ENCODE measurements at regions not wholly inside any gene's neighbourhood (a gene's known extent, or its start where the extent isn't known, plus 50 kb on each side); places are given as distances from the start of the nearest gene placed in this dataset.

- Histone ChIP-seq H3K9me3 (no peaks in the 10 kb centered on the region), H3K27ac (no peak overlapping the region), H3K4me3 (no peak overlapping the region), H3K36me3 (no peaks in the 10 kb centered on the region), H3K4me1 (replicated peaks) (no peaks in the 10 kb centered on the region), H3K27me3 (replicated peaks; ENCODE audit: insufficient read depth) (no peaks in the 10 kb centered on the region)
- TF ChIP-seq POLR2A (IDR thresholded peaks at IDR 0.05), result no peak
- no peak for TF ChIP-seq POLR2AphosphoS5 (IDR thresholded peaks at IDR 0.05)
- TF ChIP-seq CTCF (IDR thresholded peaks at IDR 0.05), result no peak
- intact Hi-C loops (cut with DNase I), result no loop called here
- no peak for DNase-seq (ENCODE audit: low spot score)
- WGBS, result 72% methylated on average over 1 of the region's 1 CpG
Observed at GRCh38 chr13:59474696-59475095, 689.0 kb downstream of the DIAPH3 start.

GRCh38 chr13:59475911-59476310 is 687.8 kb downstream of the DIAPH3 start:
- no peak for TF ChIP-seq POLR2A (IDR thresholded peaks at IDR 0.05)
- no peak for TF ChIP-seq POLR2AphosphoS5 (IDR thresholded peaks at IDR 0.05)
- no peak for TF ChIP-seq CTCF (IDR thresholded peaks at IDR 0.05)
- Histone ChIP-seq H3K27ac (no peak overlapping the region), H3K4me1 (replicated peaks) (no peaks in the 10 kb centered on the region), H3K36me3 (no peaks in the 10 kb centered on the region), H3K27me3 (replicated peaks; ENCODE audit: insufficient read depth) (no peaks in the 10 kb centered on the region), H3K9me3 (no peaks in the 10 kb centered on the region), H3K4me3 (no peak overlapping the region)
- 59% methylated on average over 2 of the region's 2 CpGs for WGBS
- intact Hi-C loops (cut with DNase I), result no loop called here
- DNase-seq (ENCODE audit: low spot score), result no peak

- 46% methylated on average over 2 of the region's 2 CpGs for WGBS
- TF ChIP-seq CTCF (IDR thresholded peaks at IDR 0.05) (no peak), POLR2AphosphoS5 (IDR thresholded peaks at IDR 0.05) (no peak), POLR2A (IDR thresholded peaks at IDR 0.05) (no peak)
- intact Hi-C loops (cut with DNase I), result no loop called here
- Histone ChIP-seq H3K4me3 (no peak overlapping the region), H3K36me3 (no peaks in the 10 kb centered on the region), H3K27ac (no peak overlapping the region), H3K27me3 (replicated peaks; ENCODE audit: insufficient read depth) (no peaks in the 10 kb centered on the region), H3K9me3 (no peaks in the 10 kb centered on the region), H3K4me1 (replicated peaks) (no peaks in the 10 kb centered on the region)
- DNase-seq (ENCODE audit: low spot score), result no peak
Observed at GRCh38 chr13:59476366-59476765, 687.4 kb downstream of the DIAPH3 start.

- no peaks in the 10 kb centered on the region for H3K36me3 ChIP-seq
- no peaks in the 10 kb centered on the region for H3K4me1 ChIP-seq (replicated peaks)
- 91% methylated on average over 3 of the region's 3 CpGs for WGBS
- DNase-seq (ENCODE audit: low spot score), result no peak
- TF ChIP-seq CTCF (IDR thresholded peaks at IDR 0.05) (no peak), POLR2AphosphoS5 (IDR thresholded peaks at IDR 0.05) (no peak), POLR2A (IDR thresholded peaks at IDR 0.05) (no peak)
- intact Hi-C loops (cut with DNase I), result no loop called here
- no peak overlapping the region for H3K4me3 ChIP-seq
- H3K27me3 ChIP-seq (replicated peaks; ENCODE audit: insufficient read depth), result no peaks in the 10 kb centered on the region
- H3K9me3 ChIP-seq, result no peaks in the 10 kb centered on the region
- no peak overlapping the region for H3K27ac ChIP-seq
Observed at GRCh38 chr13:59477011-59477410, 686.7 kb downstream of the DIAPH3 start.

- Histone ChIP-seq H3K27ac (no peak overlapping the region), H3K4me1 (replicated peaks) (no peaks in the 10 kb centered on the region), H3K36me3 (no peaks in the 10 kb centered on the region), H3K4me3 (no peak overlapping the region), H3K27me3 (replicated peaks; ENCODE audit: insufficient read depth) (no peaks in the 10 kb centered on the region), H3K9me3 (no peaks in the 10 kb centered on the region)
- DNase-seq (ENCODE audit: low spot score), result no peak
- 63% methylated on average over 7 of the region's 7 CpGs for whole genome bisulfite sequencing
- no peak for TF ChIP-seq CTCF (IDR thresholded peaks at IDR 0.05)
- intact Hi-C loops (cut with DNase I), result no loop called here
Observed at GRCh38 chr13:59478908-59479307, 684.8 kb downstream of the DIAPH3 start.

Measured in prostate gland (tissue), 2 donors.